ENCODE measurements at regions not wholly inside any gene's neighbourhood (a gene's known extent, or its start where the extent isn't known, plus 50 kb on each side); places are given as distances from the start of the nearest gene placed in this dataset.

DNA sequence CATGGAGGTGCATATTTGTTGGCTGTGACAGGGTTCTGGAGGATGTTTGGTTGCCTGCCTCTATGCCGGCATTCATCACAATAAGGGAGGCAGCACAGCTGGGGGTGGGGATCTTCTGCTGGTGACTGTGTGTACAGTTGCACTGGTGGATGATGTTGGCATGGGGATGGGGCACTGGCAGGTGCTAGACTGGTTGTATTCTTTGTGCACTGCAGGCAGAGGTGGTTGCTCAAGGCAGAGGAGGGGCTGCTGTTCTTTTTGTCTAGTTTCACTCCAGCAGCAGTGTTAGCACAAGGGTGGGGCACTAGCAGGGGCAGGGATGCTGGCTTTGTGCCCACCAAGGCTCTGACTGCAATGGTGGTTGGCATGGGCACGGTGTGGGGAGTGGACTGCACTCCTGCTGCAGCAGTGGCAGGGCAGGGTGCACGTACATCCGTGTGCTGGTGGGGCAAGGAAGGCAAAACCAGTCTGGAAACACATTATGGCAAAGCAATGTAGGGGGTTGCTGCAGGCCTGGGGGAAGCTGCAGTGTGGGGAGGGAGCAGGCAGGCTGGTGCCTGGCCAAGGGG, 69.3 kb downstream of the ISOC1 start:
- no peak overlapping the region for H3K4me3 Mint-ChIP-seq
- H3K9me3 Mint-ChIP-seq = peaks cover 3% of the 10 kb centered on the region
- TF ChIP-seq, protein P1, sequence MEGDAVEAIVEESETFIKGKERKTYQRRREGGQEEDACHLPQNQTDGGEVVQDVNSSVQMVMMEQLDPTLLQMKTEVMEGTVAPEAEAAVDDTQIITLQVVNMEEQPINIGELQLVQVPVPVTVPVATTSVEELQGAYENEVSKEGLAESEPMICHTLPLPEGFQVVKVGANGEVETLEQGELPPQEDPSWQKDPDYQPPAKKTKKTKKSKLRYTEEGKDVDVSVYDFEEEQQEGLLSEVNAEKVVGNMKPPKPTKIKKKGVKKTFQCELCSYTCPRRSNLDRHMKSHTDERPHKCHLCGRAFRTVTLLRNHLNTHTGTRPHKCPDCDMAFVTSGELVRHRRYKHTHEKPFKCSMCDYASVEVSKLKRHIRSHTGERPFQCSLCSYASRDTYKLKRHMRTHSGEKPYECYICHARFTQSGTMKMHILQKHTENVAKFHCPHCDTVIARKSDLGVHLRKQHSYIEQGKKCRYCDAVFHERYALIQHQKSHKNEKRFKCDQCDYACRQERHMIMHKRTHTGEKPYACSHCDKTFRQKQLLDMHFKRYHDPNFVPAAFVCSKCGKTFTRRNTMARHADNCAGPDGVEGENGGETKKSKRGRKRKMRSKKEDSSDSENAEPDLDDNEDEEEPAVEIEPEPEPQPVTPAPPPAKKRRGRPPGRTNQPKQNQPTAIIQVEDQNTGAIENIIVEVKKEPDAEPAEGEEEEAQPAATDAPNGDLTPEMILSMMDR (conservative IDR thresholded peaks at IDR 0.05) = no peak
- H3K27me3 Mint-ChIP-seq (ENCODE audit: low read depth) = no peaks in the 10 kb centered on the region
- no peak for DNase-seq (ENCODE audit: low read depth, low spot score)
- H3K27ac Mint-ChIP-seq (ENCODE audit: unreplicated experiment) = no peak overlapping the region
- H3K4me1 Mint-ChIP-seq = no peaks in the 10 kb centered on the region
- H3K36me3 Mint-ChIP-seq (ENCODE audit: low read depth) = peaks cover 5% of the 10 kb centered on the region

DNA sequence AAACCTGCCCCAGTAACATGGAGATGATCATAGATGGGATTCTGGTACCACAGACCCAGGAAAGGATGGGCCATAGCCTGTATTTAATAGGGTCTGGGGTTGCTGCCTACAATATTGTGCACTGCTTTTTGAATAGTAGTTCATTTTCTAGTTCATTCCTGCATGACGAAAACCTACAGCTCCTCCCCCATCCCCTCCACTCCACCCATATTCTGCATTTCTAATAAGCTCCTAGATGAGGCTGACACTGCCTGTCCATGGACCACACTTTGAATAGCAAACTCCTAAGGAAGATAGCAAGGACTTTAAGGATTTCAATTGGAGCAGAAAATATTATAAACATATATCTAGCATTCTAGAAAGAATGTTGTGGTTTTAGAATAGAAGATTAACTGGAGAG, 75.5 kb downstream of the ISOC1 start:
- H3K36me3 Mint-ChIP-seq (ENCODE audit: low read depth) = no peaks in the 10 kb centered on the region
- no peaks in the 10 kb centered on the region for H3K27me3 Mint-ChIP-seq (ENCODE audit: low read depth)
- H3K9me3 Mint-ChIP-seq = no peaks in the 10 kb centered on the region
- no peak for DNase-seq (ENCODE audit: low read depth, low spot score)
- H3K4me3 Mint-ChIP-seq = no peak overlapping the region
- H3K4me1 Mint-ChIP-seq = no peaks in the 10 kb centered on the region
- H3K27ac Mint-ChIP-seq (ENCODE audit: unreplicated experiment) = no peak overlapping the region
- TF ChIP-seq, protein P1 (conservative IDR thresholded peaks at IDR 0.05) = no peak

DNA sequence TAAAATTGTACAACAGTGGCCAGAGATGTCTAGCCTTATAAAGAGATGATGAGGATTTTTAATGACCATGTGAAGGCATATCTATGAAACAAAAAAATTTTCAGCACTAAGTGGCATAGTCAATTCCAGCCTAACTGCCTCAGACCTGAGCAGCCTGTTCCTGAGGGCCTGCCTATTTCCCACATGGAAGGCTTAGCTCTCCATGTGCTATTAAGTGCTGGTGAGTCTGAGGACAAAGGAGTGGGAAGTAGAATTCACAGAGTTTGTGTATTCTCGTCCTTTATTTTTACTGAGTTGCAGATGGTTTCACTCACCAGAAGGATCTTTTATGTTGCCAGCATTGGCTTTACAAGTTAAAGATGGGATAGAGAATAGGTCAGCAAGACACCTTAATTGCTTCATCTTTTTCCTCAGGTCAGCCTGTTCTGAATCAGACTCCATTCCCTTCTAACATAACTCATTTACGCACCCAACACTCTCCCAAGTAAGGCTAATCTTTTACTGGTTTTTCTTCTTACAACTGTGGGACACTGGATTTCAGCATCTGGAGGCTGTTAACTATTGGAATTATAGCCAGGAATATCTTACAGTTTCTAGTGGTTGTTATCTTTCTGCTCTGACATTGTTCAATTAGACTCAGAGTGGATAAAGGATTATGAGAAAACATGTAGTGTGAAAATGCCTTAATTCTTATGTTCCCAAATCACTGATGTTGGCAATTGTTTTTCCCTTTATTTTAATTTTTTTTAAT, 76.8 kb downstream of the ISOC1 start:
- H3K36me3 Mint-ChIP-seq (ENCODE audit: low read depth) = no peaks in the 10 kb centered on the region
- no peak overlapping the region for H3K4me3 Mint-ChIP-seq
- H3K4me1 Mint-ChIP-seq = no peaks in the 10 kb centered on the region
- H3K27ac Mint-ChIP-seq (ENCODE audit: unreplicated experiment) = no peak overlapping the region
- DNase-seq (ENCODE audit: low read depth, low spot score) = no peak
- H3K27me3 Mint-ChIP-seq (ENCODE audit: low read depth) = no peaks in the 10 kb centered on the region
- TF ChIP-seq, protein P1 (conservative IDR thresholded peaks at IDR 0.05) = no peak
- no peaks in the 10 kb centered on the region for H3K9me3 Mint-ChIP-seq

DNA sequence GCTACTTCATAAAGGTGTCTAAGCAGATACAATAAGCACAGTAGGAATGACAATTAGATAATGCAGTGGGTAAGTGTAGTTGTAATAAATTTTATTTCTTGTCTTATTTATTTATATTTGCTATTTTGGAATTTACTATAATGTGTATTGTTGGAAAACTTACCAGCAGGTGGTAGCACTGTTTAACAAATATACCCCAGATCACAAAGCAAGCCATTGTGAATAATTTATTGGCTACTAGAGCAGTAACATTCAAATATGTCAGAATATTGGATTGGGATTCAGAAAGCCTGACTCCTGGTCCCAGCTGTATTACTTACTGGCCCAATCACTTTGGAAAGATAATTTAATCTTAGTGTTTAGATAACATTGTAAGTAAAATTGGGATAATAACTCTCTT, 78.0 kb downstream of the ISOC1 start:
- Mint-ChIP-seq H3K36me3 (ENCODE audit: low read depth) (no peaks in the 10 kb centered on the region), H3K27ac (ENCODE audit: unreplicated experiment) (no peak overlapping the region), H3K9me3 (no peaks in the 10 kb centered on the region), H3K4me3 (no peak overlapping the region), H3K4me1 (no peaks in the 10 kb centered on the region), H3K27me3 (ENCODE audit: low read depth) (no peaks in the 10 kb centered on the region)
- TF ChIP-seq, protein P1 (conservative IDR thresholded peaks at IDR 0.05) = peak; percentile 65
- DNase-seq (ENCODE audit: low read depth, low spot score) = no peak

DNA sequence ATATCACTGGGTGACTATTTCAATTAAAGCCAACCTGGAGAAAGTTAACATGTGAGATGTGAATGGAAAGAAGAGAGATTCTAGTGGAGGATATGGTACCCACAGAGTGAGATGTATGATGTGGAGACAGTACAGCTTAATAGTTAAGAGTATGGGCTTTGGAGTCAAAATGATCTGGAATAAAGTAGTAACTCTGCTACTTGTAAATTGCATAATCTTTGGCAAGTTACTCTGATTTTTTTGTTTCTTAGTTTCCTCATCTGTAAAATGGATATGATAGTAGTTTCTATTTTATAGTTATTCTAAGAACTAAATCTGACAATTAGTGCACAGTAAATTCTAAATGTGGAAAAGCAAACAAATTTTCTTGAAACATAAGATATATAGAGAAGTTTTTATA, 79.2 kb downstream of the ISOC1 start:
- H3K36me3 Mint-ChIP-seq (ENCODE audit: low read depth) = no peaks in the 10 kb centered on the region
- no peaks in the 10 kb centered on the region for H3K27me3 Mint-ChIP-seq (ENCODE audit: low read depth)
- no peaks in the 10 kb centered on the region for H3K4me1 Mint-ChIP-seq
- H3K27ac Mint-ChIP-seq (ENCODE audit: unreplicated experiment) = no peak overlapping the region
- H3K9me3 Mint-ChIP-seq = no peaks in the 10 kb centered on the region
- DNase-seq (ENCODE audit: low read depth, low spot score) = no peak
- TF ChIP-seq, protein P1 (conservative IDR thresholded peaks at IDR 0.05) = no peak
- H3K4me3 Mint-ChIP-seq = no peak overlapping the region

Measured in neural crest cell (in vitro differentiated cells).